ENCODE measurements at regions not wholly inside any gene's neighbourhood (a gene's known extent, or its start where the extent isn't known, plus 50 kb on each side); places are given as distances from the start of the nearest gene placed in this dataset.
"Not testable (repeated sequence)": the region's sequence is repeated elsewhere in the genome, so short reads cannot be mapped to it uniquely, and the experiment has no call there.

DNA sequence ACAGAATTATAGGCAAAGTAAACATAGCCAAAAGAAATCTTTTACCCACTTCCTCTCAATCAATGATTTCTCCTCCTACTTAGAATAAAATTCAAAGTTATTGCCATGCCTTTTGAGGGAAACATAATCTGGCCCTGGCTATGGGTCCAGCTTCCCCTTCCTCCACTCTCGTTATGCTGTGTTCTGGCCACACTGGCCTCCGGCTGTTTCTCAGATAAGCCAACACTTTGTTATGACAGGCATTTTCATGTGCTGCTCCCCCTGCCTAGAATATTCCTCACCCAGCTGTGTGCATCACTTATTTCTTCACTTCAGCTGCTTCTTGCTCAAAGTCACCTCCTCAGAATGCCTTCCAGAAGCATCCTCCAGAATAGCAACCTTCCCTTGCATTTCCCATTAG, 386.6 kb upstream of the AADAT start:
- no peaks in the 10 kb centered on the region for H3K36me3 ChIP-seq (ENCODE audit: control insufficient read depth, insufficient read depth, low read length)
- H3K4me1 ChIP-seq (ENCODE audit: control insufficient read depth, insufficient read depth, low read length): no peaks in the 10 kb centered on the region
- WGBS (ENCODE audit: insufficient coverage): 92% methylated on average over 2 of the region's 2 CpGs
- no peak overlapping the region for H3K4me3 ChIP-seq (ENCODE audit: low read depth, low read length)
- H3K27me3 ChIP-seq (ENCODE audit: control insufficient read depth, insufficient read depth, low read length): no peaks in the 10 kb centered on the region
- no peak overlapping the region for H3K27ac ChIP-seq (ENCODE audit: low read depth, low read length)
- DNase-seq (ENCODE audit: low read depth in 4 of 6, low spot score in 6 of 6): no peak
- H3K9me3 ChIP-seq (ENCODE audit: control insufficient read depth, insufficient read depth, low read length): no peaks in the 10 kb centered on the region

DNA sequence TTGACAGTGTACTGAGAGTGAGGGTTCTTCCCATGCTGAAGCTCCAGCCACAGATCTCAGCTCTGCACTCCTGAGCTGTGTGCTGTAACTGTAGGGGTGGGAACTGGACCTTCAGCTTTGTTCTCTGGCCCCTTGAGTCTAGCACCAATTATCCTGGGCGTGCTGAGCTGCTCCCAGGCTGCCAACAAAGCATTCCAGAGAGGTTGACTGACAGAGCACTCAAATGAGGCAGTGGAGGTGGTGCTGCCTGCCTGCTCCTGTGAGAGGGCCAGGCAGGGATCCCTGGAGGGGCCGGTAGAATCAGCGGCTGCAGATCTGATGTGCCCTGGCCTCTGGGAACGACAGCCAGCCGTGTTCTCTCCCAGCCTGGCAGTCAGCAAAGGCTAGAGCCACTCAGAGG, 375.7 kb upstream of the AADAT start:
- H3K27ac ChIP-seq (ENCODE audit: low read depth, low read length): no peak overlapping the region
- 88% methylated on average over 5 of the region's 5 CpGs for WGBS (ENCODE audit: insufficient coverage)

DNA sequence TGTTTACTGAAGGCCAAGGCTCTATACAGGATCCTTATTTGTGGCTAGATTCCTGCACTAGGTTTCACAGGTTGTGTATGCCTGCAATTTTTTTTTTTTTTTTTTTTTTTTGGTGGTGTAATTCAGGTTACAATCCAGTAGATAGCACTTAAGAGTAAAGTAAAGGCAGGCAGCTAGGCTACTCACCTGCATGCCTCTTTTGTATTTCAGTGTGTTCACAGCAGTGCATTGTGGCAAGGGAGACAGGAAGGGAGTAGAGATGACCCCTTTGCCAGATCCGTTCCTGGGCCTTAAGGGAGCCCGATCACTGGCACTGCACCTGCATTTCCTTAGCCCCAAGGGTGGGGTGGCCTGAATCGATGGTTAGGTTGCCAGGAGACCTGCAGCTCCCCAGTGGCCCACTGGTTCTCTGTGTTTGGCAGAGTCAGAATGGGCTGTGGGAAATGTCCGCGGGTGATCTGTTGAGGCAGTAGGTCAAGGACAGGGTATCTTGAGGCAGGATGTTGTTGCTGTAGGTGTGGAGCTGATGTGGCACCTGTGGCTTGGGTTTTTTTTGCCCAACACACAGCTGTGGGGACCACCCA, 374.9 kb upstream of the AADAT start:
- Histone ChIP-seq H3K27ac (ENCODE audit: low read depth, low read length) (no peak overlapping the region), H3K9me3 (ENCODE audit: control insufficient read depth, insufficient read depth, low read length) (no peaks in the 10 kb centered on the region), H3K4me3 (ENCODE audit: low read depth, low read length) (no peak overlapping the region), H3K36me3 (ENCODE audit: control insufficient read depth, insufficient read depth, low read length) (no peaks in the 10 kb centered on the region), H3K27me3 (ENCODE audit: control insufficient read depth, insufficient read depth, low read length) (no peaks in the 10 kb centered on the region), H3K4me1 (ENCODE audit: control insufficient read depth, insufficient read depth, low read length) (no peaks in the 10 kb centered on the region)
- WGBS (ENCODE audit: insufficient coverage): 89% methylated on average over 5 of the region's 5 CpGs
- DNase-seq (ENCODE audit: low read depth in 4 of 6, low spot score in 6 of 6): no peak

More for the DNA sequence above, 375.7 kb upstream of the AADAT start:
- Histone ChIP-seq H3K36me3 (ENCODE audit: control insufficient read depth, insufficient read depth, low read length) (no peaks in the 10 kb centered on the region), H3K4me1 (ENCODE audit: control insufficient read depth, insufficient read depth, low read length) (no peaks in the 10 kb centered on the region), H3K27me3 (ENCODE audit: control insufficient read depth, insufficient read depth, low read length) (no peaks in the 10 kb centered on the region), H3K9me3 (ENCODE audit: control insufficient read depth, insufficient read depth, low read length) (no peaks in the 10 kb centered on the region), H3K4me3 (ENCODE audit: low read depth, low read length) (no peak overlapping the region)
- no peak for DNase-seq (ENCODE audit: low read depth in 4 of 6, low spot score in 6 of 6)

DNA sequence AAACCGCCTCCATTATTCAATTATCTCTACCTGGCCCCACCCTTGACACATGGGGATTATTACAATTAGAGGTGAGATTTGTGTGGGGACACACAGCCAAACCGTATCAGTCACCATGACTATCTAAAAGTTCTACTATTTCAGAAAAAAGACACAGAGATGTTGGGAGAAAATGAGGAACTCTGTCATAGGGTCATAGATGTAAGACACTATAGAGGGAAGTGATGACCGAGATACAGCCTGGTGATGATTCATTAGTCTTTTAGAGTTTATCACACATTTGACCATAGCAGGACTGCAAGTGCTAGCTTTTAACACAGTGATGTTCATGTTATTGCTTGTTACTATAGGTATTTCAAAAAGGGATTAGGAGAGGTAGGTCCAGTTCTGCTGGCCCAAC, 357.0 kb upstream of the AADAT start:
- DNase-seq (ENCODE audit: low read depth in 4 of 6, low spot score in 6 of 6): no peak
- Histone ChIP-seq H3K27ac (ENCODE audit: low read depth, low read length) (no peak overlapping the region), H3K9me3 (ENCODE audit: control insufficient read depth, insufficient read depth, low read length) (no peaks in the 10 kb centered on the region), H3K4me3 (ENCODE audit: low read depth, low read length) (no peak overlapping the region), H3K36me3 (ENCODE audit: control insufficient read depth, insufficient read depth, low read length) (no peaks in the 10 kb centered on the region), H3K4me1 (ENCODE audit: control insufficient read depth, insufficient read depth, low read length) (no peaks in the 10 kb centered on the region), H3K27me3 (ENCODE audit: control insufficient read depth, insufficient read depth, low read length) (no peaks in the 10 kb centered on the region)
- no CpG with 5 or more reads among the region's 3 CpGs for WGBS (ENCODE audit: insufficient coverage)

DNA sequence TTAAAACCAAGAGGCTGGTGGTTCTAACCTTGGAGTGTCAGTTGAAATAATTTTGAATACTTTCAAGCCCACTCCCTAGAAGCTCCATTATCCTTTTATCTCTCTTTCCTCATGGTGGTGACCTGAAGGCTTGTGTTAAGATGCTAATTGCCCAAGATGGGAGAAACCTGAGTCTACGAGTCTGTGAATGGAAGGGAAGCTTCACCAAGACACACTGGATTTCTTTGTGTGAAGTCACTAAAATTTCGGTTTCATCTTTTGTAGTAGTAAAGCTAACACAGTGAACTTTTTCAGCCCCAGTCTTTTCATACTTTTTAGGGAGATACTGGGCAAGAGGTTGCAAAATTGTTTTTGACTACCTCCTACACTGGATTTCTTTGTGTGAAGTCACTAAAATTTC, 351.4 kb upstream of the AADAT start:
- H3K27ac ChIP-seq (ENCODE audit: low read depth, low read length); H3K27me3 ChIP-seq (ENCODE audit: control insufficient read depth, insufficient read depth, low read length); H3K9me3 ChIP-seq (ENCODE audit: control insufficient read depth, insufficient read depth, low read length); H3K4me1 ChIP-seq (ENCODE audit: control insufficient read depth, insufficient read depth, low read length); H3K4me3 ChIP-seq (ENCODE audit: low read depth, low read length); H3K36me3 ChIP-seq (ENCODE audit: control insufficient read depth, insufficient read depth, low read length); DNase-seq (ENCODE audit: low read depth in 4 of 6, low spot score in 6 of 6): not testable (repeated sequence)
- WGBS (ENCODE audit: insufficient coverage): no CpG with 5 or more reads among the region's 2 CpGs

DNA sequence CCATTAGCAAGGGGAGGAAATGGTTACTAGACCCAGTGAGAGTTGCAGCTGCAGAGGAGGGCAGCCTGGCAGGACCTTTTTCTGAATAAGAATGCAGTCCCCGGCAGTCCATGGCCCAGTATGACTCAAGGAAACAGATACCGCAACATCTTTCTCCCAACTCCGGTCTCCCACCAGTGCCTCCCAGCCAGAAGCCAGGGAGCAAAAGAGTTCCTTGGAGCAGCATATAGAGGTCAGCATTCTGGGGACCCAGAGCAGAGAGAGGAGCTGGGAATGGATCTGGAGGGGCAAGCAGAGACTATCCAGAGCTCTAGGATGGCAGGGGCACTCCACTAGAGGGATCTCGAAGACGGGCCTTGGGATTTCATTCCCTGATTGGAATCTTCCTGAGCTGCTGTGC, 339.2 kb upstream of the AADAT start:
- 72% methylated on average over 3 of the region's 5 CpGs for WGBS (ENCODE audit: insufficient coverage)
- H3K4me3 ChIP-seq (ENCODE audit: low read depth, low read length): no peak overlapping the region
- no peak overlapping the region for H3K27ac ChIP-seq (ENCODE audit: low read depth, low read length)
- no peak for DNase-seq (ENCODE audit: low read depth in 4 of 6, low spot score in 6 of 6)
- no peaks in the 10 kb centered on the region for H3K9me3 ChIP-seq (ENCODE audit: control insufficient read depth, insufficient read depth, low read length)
- no peaks in the 10 kb centered on the region for H3K36me3 ChIP-seq (ENCODE audit: control insufficient read depth, insufficient read depth, low read length)
- H3K4me1 ChIP-seq (ENCODE audit: control insufficient read depth, insufficient read depth, low read length): no peaks in the 10 kb centered on the region
- H3K27me3 ChIP-seq (ENCODE audit: control insufficient read depth, insufficient read depth, low read length): no peaks in the 10 kb centered on the region

DNA sequence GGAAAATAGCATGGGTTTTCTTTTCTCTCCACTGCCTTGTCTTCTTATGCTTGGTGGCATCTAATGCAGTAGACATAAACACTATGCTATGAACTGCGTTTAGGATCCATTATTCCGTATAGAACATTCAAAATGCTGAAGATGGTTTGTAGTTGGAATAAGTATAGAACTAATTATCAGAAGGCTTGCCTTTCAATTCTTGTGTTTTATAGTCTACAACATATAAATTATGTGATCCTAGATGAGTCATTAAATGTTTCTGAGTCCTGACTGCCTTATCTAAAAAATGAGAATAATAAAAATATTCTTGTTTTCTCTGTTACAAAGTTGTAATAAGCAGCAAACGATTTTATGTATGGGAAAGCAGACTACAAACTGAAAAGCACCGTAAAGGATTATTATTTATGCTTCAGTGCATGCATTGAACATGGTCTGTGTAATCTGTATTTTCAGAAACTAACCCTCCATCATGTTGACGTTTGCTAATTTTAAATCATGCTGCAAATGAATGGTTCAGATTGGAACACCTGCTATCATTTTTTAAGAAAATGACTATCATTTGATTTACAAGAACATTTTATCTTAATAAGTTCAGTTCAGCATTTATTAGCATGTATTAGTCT, 335.9 kb upstream of the AADAT start:
- Histone ChIP-seq H3K27me3 (ENCODE audit: control insufficient read depth, insufficient read depth, low read length) (no peaks in the 10 kb centered on the region), H3K4me1 (ENCODE audit: control insufficient read depth, insufficient read depth, low read length) (no peaks in the 10 kb centered on the region), H3K9me3 (ENCODE audit: control insufficient read depth, insufficient read depth, low read length) (no peaks in the 10 kb centered on the region), H3K36me3 (ENCODE audit: control insufficient read depth, insufficient read depth, low read length) (no peaks in the 10 kb centered on the region), H3K27ac (ENCODE audit: low read depth, low read length) (no peak overlapping the region), H3K4me3 (ENCODE audit: low read depth, low read length) (no peak overlapping the region)
- no CpG with 5 or more reads among the region's 5 CpGs for WGBS (ENCODE audit: insufficient coverage)
- DNase-seq (ENCODE audit: low read depth in 4 of 6, low spot score in 6 of 6): peak in 2 of 6 donors; percentile 12 to 15

DNA sequence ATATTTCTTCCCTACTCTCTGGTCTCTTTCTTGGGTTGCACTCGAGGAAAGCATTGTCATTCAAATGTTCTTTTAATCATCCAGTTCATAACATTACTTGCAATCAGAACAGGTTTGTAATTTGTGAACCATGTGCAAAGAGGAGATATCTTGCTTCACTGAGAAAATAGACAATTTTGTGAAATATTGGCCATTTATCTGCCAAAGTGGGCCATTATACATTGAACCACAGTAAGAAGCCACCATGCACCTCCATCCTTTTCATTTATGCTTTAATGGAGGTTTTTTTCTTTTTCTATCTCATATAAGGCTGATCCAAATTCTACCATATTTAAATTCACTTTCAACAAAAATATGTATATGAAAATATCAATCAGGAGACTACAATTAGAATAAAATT, 335.3 kb upstream of the AADAT start:
- WGBS (ENCODE audit: insufficient coverage): no CpG with 5 or more reads among the region's 1 CpG
- Histone ChIP-seq H3K4me1 (ENCODE audit: control insufficient read depth, insufficient read depth, low read length) (no peaks in the 10 kb centered on the region), H3K4me3 (ENCODE audit: low read depth, low read length) (no peak overlapping the region), H3K27me3 (ENCODE audit: control insufficient read depth, insufficient read depth, low read length) (no peaks in the 10 kb centered on the region), H3K9me3 (ENCODE audit: control insufficient read depth, insufficient read depth, low read length) (no peaks in the 10 kb centered on the region), H3K36me3 (ENCODE audit: control insufficient read depth, insufficient read depth, low read length) (no peaks in the 10 kb centered on the region), H3K27ac (ENCODE audit: low read depth, low read length) (no peak overlapping the region)
- DNase-seq (ENCODE audit: low read depth in 4 of 6, low spot score in 6 of 6): peak in 1 of 6 donors; percentile 22

DNA sequence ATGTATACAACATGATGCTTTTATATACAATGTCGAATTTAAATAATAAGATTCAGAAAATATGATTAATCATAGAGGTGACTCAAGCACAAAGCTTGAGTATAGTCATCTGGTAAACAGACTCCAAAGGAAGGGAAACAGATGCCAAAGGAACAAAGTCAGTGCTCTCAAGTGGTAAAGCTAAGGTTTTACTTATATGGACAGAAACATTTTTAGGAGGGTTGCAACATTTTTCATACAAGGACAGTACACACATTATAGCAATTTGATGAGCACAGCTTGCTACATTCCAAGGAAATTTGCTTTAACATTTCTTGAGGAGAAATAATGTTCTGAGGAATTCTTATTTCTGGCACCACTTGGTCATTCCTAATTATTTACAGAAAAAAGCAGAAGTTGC, 333.4 kb upstream of the AADAT start:
- H3K27ac ChIP-seq (ENCODE audit: low read depth, low read length): no peak overlapping the region
- no peaks in the 10 kb centered on the region for H3K27me3 ChIP-seq (ENCODE audit: control insufficient read depth, insufficient read depth, low read length)
- H3K9me3 ChIP-seq (ENCODE audit: control insufficient read depth, insufficient read depth, low read length): no peaks in the 10 kb centered on the region
- no peaks in the 10 kb centered on the region for H3K4me1 ChIP-seq (ENCODE audit: control insufficient read depth, insufficient read depth, low read length)
- no CpG with 5 or more reads among the region's 1 CpG for WGBS (ENCODE audit: insufficient coverage)
- H3K36me3 ChIP-seq (ENCODE audit: control insufficient read depth, insufficient read depth, low read length): no peaks in the 10 kb centered on the region
- no peak for DNase-seq (ENCODE audit: low read depth in 4 of 6, low spot score in 6 of 6)
- no peak overlapping the region for H3K4me3 ChIP-seq (ENCODE audit: low read depth, low read length)

DNA sequence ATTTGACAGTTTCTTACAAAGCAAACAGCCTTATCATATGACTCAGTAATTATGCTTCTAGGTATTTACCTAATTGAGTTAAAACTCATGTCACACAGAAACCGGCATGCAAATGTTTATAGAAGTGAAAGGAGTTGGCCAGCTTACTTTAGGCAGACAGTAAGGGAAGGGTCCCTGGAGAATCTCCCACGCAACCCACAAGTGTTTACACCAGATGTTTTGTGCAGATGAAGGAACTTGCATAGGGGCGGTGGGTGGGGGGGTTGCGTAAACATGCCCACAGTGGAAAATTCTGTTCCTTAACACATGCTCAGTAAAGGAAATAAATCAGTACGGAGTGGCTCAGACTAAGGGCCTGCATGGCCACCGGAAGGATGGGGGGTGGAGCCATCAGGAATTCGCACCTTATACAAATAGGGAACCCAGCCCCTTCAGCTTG, 330.5 kb upstream of the AADAT start:
- DNase-seq (ENCODE audit: low read depth in 4 of 6, low spot score in 6 of 6): no peak
- no peaks in the 10 kb centered on the region for H3K27me3 ChIP-seq (ENCODE audit: control insufficient read depth, insufficient read depth, low read length)
- H3K36me3 ChIP-seq (ENCODE audit: control insufficient read depth, insufficient read depth, low read length): no peaks in the 10 kb centered on the region
- no CpG with 5 or more reads among the region's 7 CpGs for WGBS (ENCODE audit: insufficient coverage)
- H3K4me3 ChIP-seq (ENCODE audit: low read depth, low read length): no peak overlapping the region
- no peak overlapping the region for H3K27ac ChIP-seq (ENCODE audit: low read depth, low read length)
- no peaks in the 10 kb centered on the region for H3K9me3 ChIP-seq (ENCODE audit: control insufficient read depth, insufficient read depth, low read length)
- no peaks in the 10 kb centered on the region for H3K4me1 ChIP-seq (ENCODE audit: control insufficient read depth, insufficient read depth, low read length)

Data from spinal cord (tissue), 9 donors.